Liver (tissue), 7 donors: ENCODE measurements at regions not wholly inside any gene's neighbourhood (a gene's known extent, or its start where the extent isn't known, plus 50 kb on each side); places are given as distances from the start of the nearest gene placed in this dataset.

ENCODE experiments used
- DNase-seq: peaks from one replicate; pipeline ENCODE4 v3.0.0-alpha.2; 2017; ENCODE audit warnings: low spot score
- H3K27ac ChIP-seq, 2 donors: one replicate each; pipeline ENCODE4 v1.7.0; 2013; ENCODE audit warnings: inconsistent platforms in 2 of 2, low read length in 2 of 2, control low read depth in 1 of 2, low read depth in 1 of 2, mild to moderate bottlenecking in 1 of 2
- H3K27me3 ChIP-seq, 4 donors: one replicate each; pipeline versions ENCODE4 v1.6.1 to v1.7.0; 2013; ENCODE audit warnings: low read length in 3 of 4, inconsistent platforms in 1 of 4, mild to moderate bottlenecking in 1 of 4, moderate library complexity in 1 of 4; ENCODE audit not compliant: control insufficient read depth in 4 of 4, insufficient read depth in 4 of 4
- H3K36me3 ChIP-seq, 4 donors: one replicate each; pipeline versions ENCODE4 v1.6.1 to v1.7.0; 2013; ENCODE audit warnings: low read length in 3 of 4, mild to moderate bottlenecking in 3 of 4, low read depth in 1 of 4, moderate library complexity in 1 of 4; ENCODE audit not compliant: control insufficient read depth in 4 of 4, insufficient read depth in 3 of 4
- H3K4me1 ChIP-seq, 4 donors: one replicate each; pipeline versions ENCODE4 v1.6.1 to v1.7.0; 2013; ENCODE audit warnings: low read length in 3 of 4, mild to moderate bottlenecking in 3 of 4, moderate library complexity in 1 of 4; ENCODE audit not compliant: control insufficient read depth in 4 of 4, insufficient read depth in 4 of 4
- H3K4me3 ChIP-seq, 3 donors: one replicate each; pipeline versions ENCODE4 v1.6.1 to v1.7.0; 2013; ENCODE audit warnings: low read length in 3 of 3, control low read depth in 1 of 3, low read depth in 1 of 3, mild to moderate bottlenecking in 1 of 3
- H3K9ac ChIP-seq, 2 donors: one replicate each; pipeline ENCODE4 v1.7.0; 2013; ENCODE audit warnings: low read length in 2 of 2, mild to moderate bottlenecking in 2 of 2, moderate library complexity in 2 of 2, control low read depth in 1 of 2, low read depth in 1 of 2
- H3K9me3 ChIP-seq, 4 donors: one replicate each; pipeline versions ENCODE4 v1.6.1 to v1.7.0; 2013; ENCODE audit warnings: low read length in 3 of 4; ENCODE audit not compliant: control insufficient read depth in 4 of 4
- EGR1 ChIP-seq, 2 donors: IDR thresholded peaks; 2 replicates each; pipeline ENCODE4 v1.6.1; 2016 to 2018; ENCODE audit warnings: antibody characterized with exemption in 2 of 2, low read depth in 2 of 2
- FOXA1 ChIP-seq: IDR thresholded peaks from 2 replicates; pipeline ENCODE4 v1.6.1; 2016; ENCODE audit warnings: antibody characterized with exemption
- FOXA2 ChIP-seq: IDR thresholded peaks from 2 replicates; pipeline ENCODE4 v1.6.1; 2016; ENCODE audit warnings: antibody characterized with exemption
- GABPA ChIP-seq, 2 donors: IDR thresholded peaks in 1 of 2; conservative IDR thresholded peaks in 1 of 2; 2 replicates each; pipeline ENCODE4 v1.6.1; 2016; ENCODE audit warnings: antibody characterized with exemption in 2 of 2, mild to moderate bottlenecking in 1 of 2, moderate library complexity in 1 of 2
- HNF4A ChIP-seq, 2 donors: conservative IDR thresholded peaks; 2 replicates each; pipeline ENCODE4 v1.6.1; 2016; ENCODE audit warnings: antibody characterized with exemption in 2 of 2, mild to moderate bottlenecking in 2 of 2
- HNF4G ChIP-seq: IDR thresholded peaks from 2 replicates; pipeline ENCODE4 v1.6.1; 2016; ENCODE audit warnings: antibody characterized with exemption
- JUND ChIP-seq, 2 donors: IDR thresholded peaks; 2 replicates each; pipeline ENCODE4 v1.6.1; 2016; ENCODE audit warnings: antibody characterized with exemption in 2 of 2
- REST ChIP-seq: IDR thresholded peaks from 2 replicates; pipeline ENCODE4 v1.6.1; 2016; ENCODE audit warnings: antibody characterized with exemption, mild to moderate bottlenecking
- TAF1 ChIP-seq: conservative IDR thresholded peaks from 2 replicates; pipeline ENCODE4 v1.6.1; 2016; ENCODE audit warnings: antibody characterized with exemption, mild to moderate bottlenecking
- YY1 ChIP-seq: IDR thresholded peaks from 2 replicates; pipeline ENCODE4 v1.6.1; 2016; ENCODE audit warnings: antibody characterized with exemption, mild to moderate bottlenecking
- WGBS: extraction: QIAGEN DNeasy Blood & Tissue Kit; methylation state at CpG from one replicate; pipeline ENCODE4 v1.1.7; 2013; 5-methylcytosine and 5-hydroxymethylcytosine counted together
- TF ChIP-seq, protein P1 (sequence below): IDR thresholded peaks from 2 replicates; pipeline ENCODE4 v1.6.1; 2016; ENCODE audit warnings: antibody characterized with exemption
- TF ChIP-seq, protein P2 (sequence below): IDR thresholded peaks from 2 replicates; pipeline ENCODE4 v1.6.1; 2016; ENCODE audit warnings: antibody characterized with exemption
- donor health status: healthy.
- donor health status: healthy.
- donor health status: healthy.
- donor health status: healthy.

GRCh38 chr2:89841476-89841840 lies 1150.0 kb downstream of the RPIA start:
- no peaks in the 10 kb centered on the region for H3K36me3 ChIP-seq
- H3K27ac ChIP-seq: no peak overlapping the region
- no peak for DNase-seq
- H3K4me1 ChIP-seq: no peaks in the 10 kb centered on the region
- H3K27me3 ChIP-seq: no peaks in the 10 kb centered on the region
- H3K9ac ChIP-seq: no peak overlapping the region
- H3K4me3 ChIP-seq: no peak overlapping the region
- TF ChIP-seq FOXA2 (no peak), YY1 (no peak), GABPA (IDR thresholded peaks at IDR 0.05 in 1 of 2, conservative IDR thresholded peaks at IDR 0.05 in 1 of 2) (no peak), REST (no peak), JUND (IDR thresholded peaks at IDR 0.05) (no peak), FOXA1 (no peak), HNF4A (conservative IDR thresholded peaks at IDR 0.05) (no peak), HNF4G (no peak)
- TF ChIP-seq, protein P1, sequence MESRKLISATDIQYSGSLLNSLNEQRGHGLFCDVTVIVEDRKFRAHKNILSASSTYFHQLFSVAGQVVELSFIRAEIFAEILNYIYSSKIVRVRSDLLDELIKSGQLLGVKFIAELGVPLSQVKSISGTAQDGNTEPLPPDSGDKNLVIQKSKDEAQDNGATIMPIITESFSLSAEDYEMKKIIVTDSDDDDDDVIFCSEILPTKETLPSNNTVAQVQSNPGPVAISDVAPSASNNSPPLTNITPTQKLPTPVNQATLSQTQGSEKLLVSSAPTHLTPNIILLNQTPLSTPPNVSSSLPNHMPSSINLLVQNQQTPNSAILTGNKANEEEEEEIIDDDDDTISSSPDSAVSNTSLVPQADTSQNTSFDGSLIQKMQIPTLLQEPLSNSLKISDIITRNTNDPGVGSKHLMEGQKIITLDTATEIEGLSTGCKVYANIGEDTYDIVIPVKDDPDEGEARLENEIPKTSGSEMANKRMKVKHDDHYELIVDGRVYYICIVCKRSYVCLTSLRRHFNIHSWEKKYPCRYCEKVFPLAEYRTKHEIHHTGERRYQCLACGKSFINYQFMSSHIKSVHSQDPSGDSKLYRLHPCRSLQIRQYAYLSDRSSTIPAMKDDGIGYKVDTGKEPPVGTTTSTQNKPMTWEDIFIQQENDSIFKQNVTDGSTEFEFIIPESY: no peak
- TF ChIP-seq, protein P2, sequence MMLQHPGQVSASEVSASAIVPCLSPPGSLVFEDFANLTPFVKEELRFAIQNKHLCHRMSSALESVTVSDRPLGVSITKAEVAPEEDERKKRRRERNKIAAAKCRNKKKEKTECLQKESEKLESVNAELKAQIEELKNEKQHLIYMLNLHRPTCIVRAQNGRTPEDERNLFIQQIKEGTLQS: no peak
- H3K9me3 ChIP-seq: peaks cover 0 to 14% (median 6%) of the 10 kb centered on the region in 4 donors
- 43% methylated on average over 3 of the region's 3 CpGs for WGBS

DNA sequence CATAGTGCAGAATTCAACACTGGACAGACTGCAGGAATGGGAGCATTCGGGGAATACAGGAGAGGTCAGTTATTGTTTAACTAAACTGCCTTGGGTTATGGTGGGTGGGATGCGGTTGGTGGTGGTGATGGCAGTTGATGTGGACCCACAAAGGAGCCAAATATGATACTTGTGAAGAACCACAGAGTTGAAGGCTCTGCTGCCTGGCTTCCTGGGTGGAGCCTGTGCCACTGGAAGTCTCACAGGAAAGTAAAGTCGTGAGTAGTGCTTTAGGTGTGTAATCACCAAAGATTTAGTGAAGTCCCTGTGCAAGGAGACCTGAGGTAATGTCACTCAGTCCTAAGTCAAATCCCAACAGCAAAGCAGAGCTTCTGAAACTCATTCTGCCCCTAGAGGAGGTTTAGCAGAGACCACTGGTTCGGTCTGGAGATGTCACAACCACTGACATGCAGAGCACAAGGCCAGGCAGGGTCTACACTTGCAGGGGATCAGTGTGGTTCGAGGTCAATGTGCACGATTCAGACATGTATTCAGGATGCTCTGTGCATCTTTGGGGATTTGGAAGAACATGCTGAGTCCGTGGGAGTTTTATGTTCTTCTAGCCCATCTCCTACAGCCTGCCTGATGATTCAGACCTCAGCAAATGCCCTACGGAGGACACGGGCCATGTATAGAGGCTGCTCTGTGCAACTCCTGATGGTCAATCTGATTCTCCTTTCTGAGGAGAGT lies 1150.9 kb downstream of the RPIA start:
- Histone ChIP-seq H3K4me3 (peak overlapping the region in 1 of 3 donors; percentile 5), H3K27ac (no peak overlapping the region), H3K36me3 (no peaks in the 10 kb centered on the region), H3K9ac (no peak overlapping the region), H3K9me3 (peaks cover 0 to 9% (median 6%) of the 10 kb centered on the region in 4 donors), H3K27me3 (no peaks in the 10 kb centered on the region), H3K4me1 (no peaks in the 10 kb centered on the region)
- no peak for TF ChIP-seq GABPA (IDR thresholded peaks at IDR 0.05 in 1 of 2, conservative IDR thresholded peaks at IDR 0.05 in 1 of 2)
- TF ChIP-seq FOXA2: no peak
- TF ChIP-seq TAF1: no peak
- no peak for TF ChIP-seq FOXA1
- no peak for TF ChIP-seq EGR1 (IDR thresholded peaks at IDR 0.05; ENCODE audit: low read depth in 2 of 2)
- no peak for DNase-seq
- WGBS: 46% methylated on average over 9 of the region's 9 CpGs
